Upper lobe of left lung (tissue), 6 donors: ENCODE measurements at regions not wholly inside any gene's neighbourhood (a gene's known extent, or its start where the extent isn't known, plus 50 kb on each side); places are given as distances from the start of the nearest gene placed in this dataset.

Experiments
- ATAC-seq, 2 donors: fragments of 200-7000 bp; cut with Tn5 transposase; one replicate each; pipeline ENCODE4 v1.9.1; 2022; ENCODE audit warnings: mild to moderate bottlenecking in 2 of 2, moderate library complexity in 2 of 2; ENCODE audit not compliant: low FRiP score in 2 of 2
- DNase-seq, 2 donors: peaks; one replicate each; pipeline ENCODE4 v3.0.0-alpha.2; 2019 to 2020
- H3K27ac ChIP-seq, 4 donors: fragments of 200-600 bp; sonication (generic); one replicate each; pipeline ENCODE4 v1.5.1; 2016 to 2019
- H3K27me3 ChIP-seq, 4 donors: fragments of 200-600 bp; sonication (generic); one replicate each; pipeline ENCODE4 v1.5.1; 2017 to 2019
- H3K36me3 ChIP-seq, 4 donors: fragments of 200-600 bp; sonication (generic); one replicate each; pipeline ENCODE4 v1.5.1; 2016 to 2019
- H3K4me1 ChIP-seq, 4 donors: fragments of 200-600 bp; sonication (generic); one replicate each; pipeline ENCODE4 v1.5.1; 2018 to 2019
- H3K4me3 ChIP-seq, 4 donors: fragments of 200-600 bp; sonication (generic); one replicate each; pipeline ENCODE4 v1.5.1; 2017 to 2019; ENCODE audit warnings: mild to moderate bottlenecking in 2 of 4, moderate library complexity in 1 of 4
- H3K9me3 ChIP-seq, 4 donors: fragments of 200-600 bp; sonication (generic); one replicate each; pipeline ENCODE4 v1.5.1; 2018 to 2019
- EP300 ChIP-seq, 4 donors: sonication (generic); formaldehyde crosslinking; IDR thresholded peaks; one replicate each; pipeline ENCODE4 v1.5.1; 2017; ENCODE audit warnings: antibody characterized with exemption in 4 of 4, control low read depth in 2 of 4
- POLR2A ChIP-seq, 4 donors: fragments of 450-650 bp; IDR thresholded peaks; one replicate each; pipeline ENCODE4 v1.5.1; 2016 to 2017; ENCODE audit warnings: antibody characterized with exemption in 4 of 4, mild to moderate bottlenecking in 2 of 4
- POLR2AphosphoS5 ChIP-seq, 2 donors: sonication (generic); formaldehyde crosslinking; IDR thresholded peaks; one replicate each; pipeline ENCODE4 v1.5.1; 2017; ENCODE audit warnings: antibody characterized with exemption in 2 of 2
- WGBS, 2 donors: methylation state at CpG; one replicate each; pipeline ENCODE4 v1.1.5; 2017 to 2018; 5-methylcytosine and 5-hydroxymethylcytosine counted together
- TF ChIP-seq, protein P1 (sequence below), 6 experiments: fragments of 450-650 bp in 4 of 6; fragments of 200-600 bp in 2 of 6; sonication (generic) in 2 of 6; IDR thresholded peaks; one replicate each; pipeline ENCODE4 v1.5.1; 2016 to 2019; ENCODE audit warnings: antibody characterized with exemption in 6 of 6
- donor health status: DM: no; HTN: no; CAD: no; lungs with moderate emphysema.
- donor health status: DM: no; HTN: yes; CAD: no; lungs with severe emphysema.

DNA sequence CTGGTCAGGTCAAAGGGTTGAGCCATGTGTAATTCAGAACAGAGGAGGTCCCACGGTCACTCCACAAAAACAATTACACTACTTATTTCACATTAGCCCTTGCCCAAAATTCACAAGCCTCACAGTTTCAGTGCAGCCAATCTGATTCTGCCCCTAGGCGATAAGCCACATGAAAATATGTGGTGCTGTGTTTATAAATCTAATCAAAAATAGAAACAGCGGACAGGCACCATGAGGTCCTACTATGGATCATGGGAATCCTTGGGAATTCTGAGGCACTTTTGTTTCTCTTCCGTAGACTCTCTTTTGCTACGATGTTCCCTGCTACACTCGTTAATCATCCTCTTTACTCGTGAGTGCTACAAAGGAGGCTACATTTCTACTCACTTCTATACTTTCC, 476.1 kb downstream of the TFAP2A start:
- 74 to 78% methylated on average over 7 of the region's 7 CpGs for WGBS, 2 donors
- DNase-seq: no peak
- H3K36me3 ChIP-seq: no peaks in the 10 kb centered on the region

DNA sequence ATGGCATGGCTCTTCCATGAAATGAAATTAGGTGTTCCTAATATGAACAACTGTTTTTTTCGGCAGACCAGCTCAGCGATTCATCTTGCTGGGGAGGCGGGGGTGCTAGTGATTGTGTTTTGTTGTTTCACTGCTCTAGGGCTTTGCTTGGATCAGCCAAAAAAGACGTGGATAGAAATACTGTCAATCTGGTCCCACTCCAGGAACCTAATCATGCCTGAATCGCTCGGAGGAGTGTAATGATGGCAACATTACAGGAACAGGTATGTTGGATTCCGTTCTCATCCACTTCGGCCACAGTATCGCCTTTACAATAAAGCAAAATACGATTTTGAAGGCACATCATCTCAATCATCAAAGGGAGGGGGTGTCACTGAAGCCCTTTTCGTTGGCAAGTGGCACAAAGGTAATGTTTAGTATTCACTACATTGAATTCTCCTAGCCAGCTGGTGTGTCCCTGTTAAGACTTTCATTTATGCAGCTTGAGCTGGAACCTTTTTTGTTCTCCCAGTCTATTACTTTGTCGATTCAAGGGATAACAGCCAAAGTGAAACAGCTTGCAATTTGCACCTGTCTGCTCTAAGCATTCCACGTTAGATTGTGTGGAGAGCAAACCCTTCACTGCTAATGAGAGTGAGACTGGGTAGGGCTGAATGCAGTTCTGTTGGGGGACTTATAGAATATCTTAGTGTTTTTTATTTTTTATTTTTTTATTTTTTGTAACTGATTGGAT, 477.7 kb downstream of the TFAP2A start:
- H3K36me3 ChIP-seq: no peaks in the 10 kb centered on the region
- ATAC-seq: no peak
- no peaks in the 10 kb centered on the region for H3K27me3 ChIP-seq
- WGBS, 2 donors: 75 to 80% methylated on average over 13 of the region's 13 CpGs
- H3K4me3 ChIP-seq: no peak overlapping the region
- H3K27ac ChIP-seq: no peak overlapping the region
- no peak for DNase-seq
- TF ChIP-seq POLR2A (IDR thresholded peaks at IDR 0.05) (no peak), POLR2AphosphoS5 (IDR thresholded peaks at IDR 0.05) (no peak), EP300 (IDR thresholded peaks at IDR 0.05) (no peak)
- TF ChIP-seq, protein P1, sequence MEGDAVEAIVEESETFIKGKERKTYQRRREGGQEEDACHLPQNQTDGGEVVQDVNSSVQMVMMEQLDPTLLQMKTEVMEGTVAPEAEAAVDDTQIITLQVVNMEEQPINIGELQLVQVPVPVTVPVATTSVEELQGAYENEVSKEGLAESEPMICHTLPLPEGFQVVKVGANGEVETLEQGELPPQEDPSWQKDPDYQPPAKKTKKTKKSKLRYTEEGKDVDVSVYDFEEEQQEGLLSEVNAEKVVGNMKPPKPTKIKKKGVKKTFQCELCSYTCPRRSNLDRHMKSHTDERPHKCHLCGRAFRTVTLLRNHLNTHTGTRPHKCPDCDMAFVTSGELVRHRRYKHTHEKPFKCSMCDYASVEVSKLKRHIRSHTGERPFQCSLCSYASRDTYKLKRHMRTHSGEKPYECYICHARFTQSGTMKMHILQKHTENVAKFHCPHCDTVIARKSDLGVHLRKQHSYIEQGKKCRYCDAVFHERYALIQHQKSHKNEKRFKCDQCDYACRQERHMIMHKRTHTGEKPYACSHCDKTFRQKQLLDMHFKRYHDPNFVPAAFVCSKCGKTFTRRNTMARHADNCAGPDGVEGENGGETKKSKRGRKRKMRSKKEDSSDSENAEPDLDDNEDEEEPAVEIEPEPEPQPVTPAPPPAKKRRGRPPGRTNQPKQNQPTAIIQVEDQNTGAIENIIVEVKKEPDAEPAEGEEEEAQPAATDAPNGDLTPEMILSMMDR (IDR thresholded peaks at IDR 0.05): no peak
- no peaks in the 10 kb centered on the region for H3K9me3 ChIP-seq
- no peaks in the 10 kb centered on the region for H3K4me1 ChIP-seq

More for the DNA sequence above, 476.1 kb downstream of the TFAP2A start:
- no peak for ATAC-seq
- Histone ChIP-seq H3K4me1 (no peaks in the 10 kb centered on the region), H3K27ac (no peak overlapping the region), H3K4me3 (no peak overlapping the region), H3K27me3 (no peaks in the 10 kb centered on the region), H3K9me3 (no peaks in the 10 kb centered on the region)
- TF ChIP-seq, protein P1 (IDR thresholded peaks at IDR 0.05): no peak
- TF ChIP-seq EP300 (IDR thresholded peaks at IDR 0.05) (no peak), POLR2AphosphoS5 (IDR thresholded peaks at IDR 0.05) (no peak)

DNA sequence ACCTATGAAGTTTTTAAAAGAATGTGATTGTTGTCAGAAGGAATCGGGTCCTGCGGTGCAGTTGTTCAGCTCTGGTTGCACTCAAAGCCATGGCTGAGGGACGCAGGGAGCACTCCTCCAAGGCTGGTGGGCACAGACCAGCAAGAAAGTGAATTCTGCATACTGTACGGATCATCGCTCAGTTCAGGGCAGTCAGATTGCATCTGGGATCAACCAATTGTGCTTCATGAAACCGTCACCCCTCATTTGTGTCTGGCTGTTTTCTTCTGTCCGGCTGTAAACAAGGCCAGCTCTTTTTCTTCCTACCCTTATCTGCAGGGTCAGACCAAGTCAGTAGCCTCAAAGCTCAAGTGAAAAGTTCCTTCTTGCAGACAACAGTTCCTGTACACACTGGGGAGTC, 478.3 kb downstream of the TFAP2A start:
- 71 to 84% methylated on average over 7 of the region's 7 CpGs for WGBS, 2 donors
- TF ChIP-seq POLR2AphosphoS5 (IDR thresholded peaks at IDR 0.05) (no peak), EP300 (IDR thresholded peaks at IDR 0.05) (no peak)
- TF ChIP-seq, protein P1 (IDR thresholded peaks at IDR 0.05): no peak
- H3K4me3 ChIP-seq: no peak overlapping the region
- DNase-seq (no peak), ATAC-seq (no peak)
- H3K36me3 ChIP-seq: no peaks in the 10 kb centered on the region
- no peaks in the 10 kb centered on the region for H3K9me3 ChIP-seq
- H3K27ac ChIP-seq: no peak overlapping the region
- H3K4me1 ChIP-seq: no peaks in the 10 kb centered on the region
- no peaks in the 10 kb centered on the region for H3K27me3 ChIP-seq

DNA sequence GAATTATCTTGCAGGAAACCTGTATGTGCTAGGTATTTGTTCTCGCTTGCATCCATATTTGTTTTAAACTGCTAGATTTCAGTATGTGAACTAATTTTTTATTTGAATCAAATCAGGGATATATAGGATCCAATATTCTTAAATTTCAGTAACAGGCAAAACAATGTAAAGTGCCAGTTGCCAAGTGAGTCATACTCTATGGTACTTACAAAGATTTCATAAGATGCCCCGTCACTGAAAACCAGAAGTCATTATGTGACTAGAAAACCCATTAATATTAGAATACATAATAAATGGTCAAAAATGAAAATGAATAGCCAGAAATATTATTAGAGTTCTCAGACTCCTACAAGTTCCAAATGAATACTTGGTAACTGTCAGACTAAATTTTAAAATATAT, 481.2 kb downstream of the TFAP2A start:
- no peak overlapping the region for H3K27ac ChIP-seq
- ATAC-seq: no peak
- peaks cover 0 to 5% (median 0%) of the 10 kb centered on the region in 4 donors for H3K9me3 ChIP-seq
- DNase-seq: no peak
- no peaks in the 10 kb centered on the region for H3K36me3 ChIP-seq
- WGBS, 2 donors: 68 to 81% methylated on average over 2 of the region's 2 CpGs
- H3K4me1 ChIP-seq: no peaks in the 10 kb centered on the region
- H3K4me3 ChIP-seq: no peak overlapping the region
- no peak for TF ChIP-seq POLR2AphosphoS5 (IDR thresholded peaks at IDR 0.05)
- no peaks in the 10 kb centered on the region for H3K27me3 ChIP-seq

DNA sequence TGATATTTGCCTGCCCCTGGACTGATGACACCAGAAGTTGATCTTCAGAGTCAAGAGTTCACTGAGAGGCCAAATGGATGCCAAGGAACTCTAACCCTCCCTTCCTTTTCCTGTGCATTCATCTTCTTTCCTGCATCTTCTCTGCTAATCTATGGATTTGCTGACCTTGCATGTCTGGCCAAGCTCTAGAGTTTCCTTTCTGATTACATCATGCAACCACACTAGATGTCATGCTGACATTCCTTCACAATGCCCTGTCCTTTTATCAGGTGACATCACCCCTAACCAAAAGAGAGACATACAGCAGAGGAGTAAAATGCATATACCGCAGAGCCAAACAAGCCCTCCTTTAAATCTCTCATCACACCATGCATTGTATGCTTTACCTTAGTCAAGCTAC, 487.6 kb downstream of the TFAP2A start:
- Histone ChIP-seq H3K4me3 (no peak overlapping the region), H3K36me3 (no peaks in the 10 kb centered on the region), H3K4me1 (no peaks in the 10 kb centered on the region), H3K9me3 (peaks cover 0 to 5% (median 0%) of the 10 kb centered on the region in 4 donors), H3K27ac (no peak overlapping the region), H3K27me3 (no peaks in the 10 kb centered on the region)
- WGBS, 2 donors: 80 to 93% methylated on average over 1 of the region's 1 CpG
- ATAC-seq (no peak), DNase-seq (no peak)
- TF ChIP-seq EP300 (IDR thresholded peaks at IDR 0.05) (no peak), POLR2AphosphoS5 (IDR thresholded peaks at IDR 0.05) (no peak)
- TF ChIP-seq, protein P1 (IDR thresholded peaks at IDR 0.05): no peak
